Neural progenitor cell (in vitro differentiated cells): ENCODE measurements at regions not wholly inside any gene's neighbourhood (a gene's known extent, or its start where the extent isn't known, plus 50 kb on each side); places are given as distances from the start of the nearest gene placed in this dataset.

ENCODE experiments used
- EZH2 ChIP-seq: fragments of 200-600 bp; sonication (generic); IDR thresholded peaks from 2 replicates; pipeline ENCODE4 v1.6.1; 2017; ENCODE audit warnings: antibody characterized with exemption, mild to moderate bottlenecking, moderate library complexity
- EZH2phosphoT487 ChIP-seq: fragments of 200-600 bp; sonication (generic); IDR thresholded peaks from 2 replicates; pipeline ENCODE4 v1.6.1; 2017; ENCODE audit warnings: antibody characterized with exemption
- TF ChIP-seq, protein P1 (sequence below): fragments of 200-600 bp; sonication (generic); IDR thresholded peaks from 2 replicates; pipeline ENCODE4 v1.5.1; 2017; ENCODE audit warnings: antibody characterized with exemption, mild to moderate bottlenecking

DNA sequence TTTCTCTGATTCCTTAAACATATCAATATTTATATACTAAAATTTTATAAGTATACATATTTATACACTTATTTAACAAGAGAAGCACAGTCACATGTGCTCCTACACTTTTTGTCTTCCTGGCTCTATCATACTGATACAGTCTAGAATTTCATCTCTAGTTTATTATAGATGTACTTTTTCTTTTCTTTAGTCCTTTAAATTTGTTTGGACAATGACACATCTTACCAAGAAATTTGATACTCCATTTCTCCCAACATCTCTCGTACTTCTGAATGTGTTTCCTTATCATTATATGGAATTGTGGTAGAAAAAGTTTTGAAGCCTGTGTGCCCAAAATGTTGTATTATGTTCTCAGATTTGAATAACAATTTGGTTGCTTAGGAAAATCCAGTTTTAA, 104.6 kb downstream of the DMRT2 start:
- TF ChIP-seq, protein P1, sequence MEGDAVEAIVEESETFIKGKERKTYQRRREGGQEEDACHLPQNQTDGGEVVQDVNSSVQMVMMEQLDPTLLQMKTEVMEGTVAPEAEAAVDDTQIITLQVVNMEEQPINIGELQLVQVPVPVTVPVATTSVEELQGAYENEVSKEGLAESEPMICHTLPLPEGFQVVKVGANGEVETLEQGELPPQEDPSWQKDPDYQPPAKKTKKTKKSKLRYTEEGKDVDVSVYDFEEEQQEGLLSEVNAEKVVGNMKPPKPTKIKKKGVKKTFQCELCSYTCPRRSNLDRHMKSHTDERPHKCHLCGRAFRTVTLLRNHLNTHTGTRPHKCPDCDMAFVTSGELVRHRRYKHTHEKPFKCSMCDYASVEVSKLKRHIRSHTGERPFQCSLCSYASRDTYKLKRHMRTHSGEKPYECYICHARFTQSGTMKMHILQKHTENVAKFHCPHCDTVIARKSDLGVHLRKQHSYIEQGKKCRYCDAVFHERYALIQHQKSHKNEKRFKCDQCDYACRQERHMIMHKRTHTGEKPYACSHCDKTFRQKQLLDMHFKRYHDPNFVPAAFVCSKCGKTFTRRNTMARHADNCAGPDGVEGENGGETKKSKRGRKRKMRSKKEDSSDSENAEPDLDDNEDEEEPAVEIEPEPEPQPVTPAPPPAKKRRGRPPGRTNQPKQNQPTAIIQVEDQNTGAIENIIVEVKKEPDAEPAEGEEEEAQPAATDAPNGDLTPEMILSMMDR, result no peak
- TF ChIP-seq EZH2 (no peak), EZH2phosphoT487 (no peak)
